Chondrocyte (in vitro differentiated cells): ENCODE measurements at regions not wholly inside any gene's neighbourhood (a gene's known extent, or its start where the extent isn't known, plus 50 kb on each side); places are given as distances from the start of the nearest gene placed in this dataset.

ENCODE experiments used
- DNase-seq: peaks from one replicate; pipeline ENCODE4 v3.0.0; 2021; ENCODE audit warnings: mixed read lengths, low spot score
- H3K27ac Mint-ChIP-seq: one replicate; pipeline ENCODE4 v1.8.0; 2021; ENCODE audit warnings: mild to moderate bottlenecking, moderate library complexity, mixed read lengths; ENCODE audit not compliant: unreplicated experiment
- H3K27me3 Mint-ChIP-seq: 2 replicates; pipeline ENCODE4 v1.8.0; 2021; ENCODE audit warnings: low read depth, mixed read lengths
- H3K36me3 Mint-ChIP-seq: 2 replicates; pipeline ENCODE4 v1.8.0; 2021; ENCODE audit warnings: low read depth, mixed read lengths
- H3K4me1 Mint-ChIP-seq: 2 replicates; pipeline ENCODE4 v1.8.0; 2021; ENCODE audit warnings: low read depth, mild to moderate bottlenecking, mixed read lengths
- H3K4me3 Mint-ChIP-seq: one replicate; pipeline ENCODE4 v1.8.0; 2021; ENCODE audit warnings: mild to moderate bottlenecking, moderate library complexity, mixed read lengths; ENCODE audit not compliant: unreplicated experiment
- H3K9me3 Mint-ChIP-seq: 2 replicates; pipeline ENCODE4 v1.8.0; 2021; ENCODE audit warnings: low read depth, mixed read lengths
- CTCF ChIP-seq: fragments of 200-600 bp; sonication (generic); IDR thresholded peaks from 2 replicates; pipeline ENCODE4 v1.5.0; 2021; ENCODE audit warnings: antibody characterized with exemption, mild to moderate bottlenecking, moderate library complexity

- peaks cover 4% of the 10 kb centered on the region for H3K9me3 Mint-ChIP-seq
- H3K4me3 Mint-ChIP-seq: no peak overlapping the region
- peaks cover 4% of the 10 kb centered on the region for H3K27me3 Mint-ChIP-seq
- peaks cover 4% of the 10 kb centered on the region for H3K4me1 Mint-ChIP-seq
- no peak for TF ChIP-seq CTCF
- peak overlapping the region; percentile 6 for H3K27ac Mint-ChIP-seq
- H3K36me3 Mint-ChIP-seq: no peaks in the 10 kb centered on the region
- DNase-seq: no peak
Measured at GRCh38 chr4:19386786-19387185, 864.9 kb upstream of the SLIT2 start.

GRCh38 chr4:19382993-19383756 is 868.5 kb upstream of the SLIT2 start:
- H3K36me3 Mint-ChIP-seq: no peaks in the 10 kb centered on the region
- no peak overlapping the region for H3K4me3 Mint-ChIP-seq
- H3K9me3 Mint-ChIP-seq: no peaks in the 10 kb centered on the region
- H3K27ac Mint-ChIP-seq: no peak overlapping the region
- H3K4me1 Mint-ChIP-seq: peaks cover 8% of the 10 kb centered on the region
- no peaks in the 10 kb centered on the region for H3K27me3 Mint-ChIP-seq
- TF ChIP-seq CTCF: no peak
- no peak for DNase-seq

GRCh38 chr4:19381068-19381467 is 870.6 kb upstream of the SLIT2 start:
- no peaks in the 10 kb centered on the region for H3K27me3 Mint-ChIP-seq
- no peak for TF ChIP-seq CTCF
- H3K36me3 Mint-ChIP-seq: no peaks in the 10 kb centered on the region
- H3K4me1 Mint-ChIP-seq: peaks cover 4% of the 10 kb centered on the region
- H3K4me3 Mint-ChIP-seq: no peak overlapping the region
- no peak for DNase-seq
- H3K27ac Mint-ChIP-seq: peak overlapping the region; percentile 6
- H3K9me3 Mint-ChIP-seq: no peaks in the 10 kb centered on the region

- TF ChIP-seq CTCF: no peak
- no peaks in the 10 kb centered on the region for H3K36me3 Mint-ChIP-seq
- DNase-seq: no peak
- H3K27ac Mint-ChIP-seq: peak overlapping the region; percentile 6
- no peaks in the 10 kb centered on the region for H3K9me3 Mint-ChIP-seq
- peaks cover 4% of the 10 kb centered on the region for H3K4me1 Mint-ChIP-seq
- no peak overlapping the region for H3K4me3 Mint-ChIP-seq
- no peaks in the 10 kb centered on the region for H3K27me3 Mint-ChIP-seq
Measured at GRCh38 chr4:19380600-19380999, 871.1 kb upstream of the SLIT2 start.

GRCh38 chr4:19379191-19379708 is 872.5 kb upstream of the SLIT2 start:
- Mint-ChIP-seq H3K9me3 (no peaks in the 10 kb centered on the region), H3K27ac (no peak overlapping the region), H3K27me3 (peaks cover 2% of the 10 kb centered on the region), H3K4me1 (peaks cover 4% of the 10 kb centered on the region), H3K4me3 (no peak overlapping the region), H3K36me3 (no peaks in the 10 kb centered on the region)
- no peak for TF ChIP-seq CTCF
- DNase-seq: no peak
